ENCODE measurements at regions not wholly inside any gene's neighbourhood (a gene's known extent, or its start where the extent isn't known, plus 50 kb on each side); places are given as distances from the start of the nearest gene placed in this dataset.
A peak's percentile ranks its signal among the peaks of the same experiment; 100 is the strongest.

DNA sequence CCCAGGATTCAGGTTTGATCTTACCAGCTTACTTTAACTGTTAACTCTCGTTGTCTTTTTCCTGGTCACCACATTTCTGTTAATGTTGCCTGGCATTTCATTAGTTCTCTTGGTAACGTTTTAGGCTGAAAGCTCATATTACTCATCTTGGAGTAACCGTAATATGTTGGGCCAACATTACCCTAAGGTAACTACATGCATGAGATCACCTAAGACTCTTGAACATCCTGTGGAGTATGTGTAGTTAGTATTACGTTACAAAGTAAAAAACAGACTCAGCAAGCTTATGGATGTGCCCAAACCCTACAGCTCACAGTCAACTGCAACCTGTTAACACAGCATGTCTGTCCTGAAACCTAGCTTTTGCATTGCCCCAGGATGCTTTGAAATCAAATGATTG is 203.3 kb upstream of the HS3ST1 start:
- DNase-seq (ENCODE audit: low read depth), result peak; percentile 20

DNA sequence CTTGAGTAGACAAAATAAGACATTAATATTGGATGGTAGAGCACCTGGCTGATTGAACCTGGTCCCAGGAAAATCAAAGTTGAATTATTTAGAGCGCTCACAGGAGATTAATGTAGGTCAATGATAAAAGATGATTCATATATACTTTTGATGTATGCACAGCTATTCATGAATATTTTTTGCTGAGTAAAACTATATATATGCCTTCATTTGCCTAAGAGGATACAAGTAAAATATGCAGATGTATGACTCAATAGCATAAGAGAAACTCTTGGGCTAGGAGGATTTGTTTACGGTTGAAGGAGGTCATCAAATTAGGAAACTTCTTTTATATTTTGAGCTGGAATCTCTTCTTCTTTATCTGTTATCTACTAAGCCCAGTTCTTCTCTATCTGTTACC is 202.7 kb upstream of the HS3ST1 start:
- DNase-seq (ENCODE audit: low read depth), result no peak

DNA sequence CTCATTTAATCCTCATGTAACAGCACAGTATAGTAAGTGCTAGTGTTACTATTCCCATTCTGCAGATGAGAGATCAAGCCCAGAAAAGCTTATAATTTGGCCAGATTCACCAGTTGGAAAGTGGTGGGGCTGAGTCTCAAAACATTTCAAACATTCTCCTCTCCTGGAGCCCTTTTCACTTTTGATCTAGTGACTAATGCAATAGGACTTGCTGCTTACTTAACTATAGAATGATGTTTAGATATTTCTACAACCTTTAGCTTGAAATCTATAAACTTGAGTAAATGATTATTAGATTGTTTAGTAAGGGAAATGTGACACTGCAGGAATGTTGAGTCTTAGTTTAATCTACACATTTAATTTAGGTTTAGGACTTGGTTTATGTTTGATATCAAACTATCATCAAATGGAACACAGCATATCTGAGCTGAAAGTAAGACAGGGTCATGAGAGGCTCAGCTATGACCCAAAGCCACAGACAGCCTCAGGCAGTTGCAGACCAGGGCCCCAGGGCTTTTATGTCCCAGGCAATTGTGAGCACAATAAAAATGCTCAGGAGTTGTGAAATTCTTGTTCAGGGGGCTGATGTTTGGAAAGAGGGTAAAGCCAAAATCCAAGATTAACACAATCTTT is 199.5 kb upstream of the HS3ST1 start:
- DNase-seq (ENCODE audit: low read depth), result peak; percentile 36

DNA sequence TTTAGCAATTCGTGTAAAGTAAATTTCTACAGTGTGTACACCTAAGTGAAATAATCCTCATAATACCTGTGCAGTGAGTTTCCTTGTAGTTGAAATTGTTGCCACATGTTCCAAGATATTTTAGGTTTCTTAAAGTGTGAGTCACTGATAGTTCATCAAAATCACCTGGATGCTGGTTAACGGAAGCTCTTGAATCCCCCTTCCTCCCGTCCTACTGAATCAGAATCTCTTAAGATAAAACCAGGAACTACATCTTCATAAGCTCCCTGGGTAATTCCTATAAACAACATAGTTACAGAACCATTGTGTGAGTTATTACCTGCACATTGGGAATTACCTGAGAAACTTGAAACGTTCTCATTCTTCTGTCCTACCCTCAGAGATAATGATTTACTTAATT is 197.4 kb upstream of the HS3ST1 start:
- DNase-seq (ENCODE audit: low read depth), result no peak

DNA sequence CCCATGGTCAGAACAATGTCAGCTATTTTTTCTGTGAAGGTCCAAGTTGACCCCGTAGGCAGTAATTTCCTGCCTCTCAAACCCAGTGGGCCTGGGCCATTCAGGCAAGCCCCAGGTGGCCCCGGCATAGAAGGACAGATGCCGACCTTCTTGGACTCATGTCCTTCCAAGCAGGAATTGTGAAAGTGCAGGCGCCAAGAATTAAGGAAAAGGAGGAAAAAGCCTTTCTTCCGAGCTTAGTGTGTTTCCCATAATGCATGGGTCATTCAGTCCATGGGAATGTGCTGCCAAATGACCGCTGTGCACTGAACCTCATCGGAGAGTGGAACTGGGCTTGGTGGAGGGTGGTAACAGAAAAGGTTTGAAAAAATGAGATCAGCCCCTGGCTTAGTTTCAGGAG is 196.5 kb upstream of the HS3ST1 start:
- no peak for DNase-seq (ENCODE audit: low read depth)

DNA sequence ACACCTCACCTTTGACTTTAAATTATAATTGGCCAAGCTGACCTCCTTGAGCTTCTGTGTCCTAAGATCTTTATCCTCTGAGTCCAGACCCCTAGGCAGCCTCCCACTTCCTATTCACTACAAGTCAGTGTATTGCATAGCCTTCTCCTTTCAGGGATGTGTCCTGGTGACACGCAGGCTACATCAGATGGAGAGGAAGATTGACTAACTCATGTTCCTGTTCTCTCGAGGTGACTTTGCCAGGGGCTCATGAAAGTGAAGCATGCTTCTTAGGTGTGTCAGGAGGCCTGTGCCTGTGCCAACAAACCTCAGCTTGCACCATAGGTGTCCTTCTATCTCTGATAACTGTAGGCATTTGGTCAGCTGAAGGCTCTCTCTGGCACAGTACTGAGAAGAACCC is 195.7 kb upstream of the HS3ST1 start:
- no peak for DNase-seq (ENCODE audit: low read depth)

DNA sequence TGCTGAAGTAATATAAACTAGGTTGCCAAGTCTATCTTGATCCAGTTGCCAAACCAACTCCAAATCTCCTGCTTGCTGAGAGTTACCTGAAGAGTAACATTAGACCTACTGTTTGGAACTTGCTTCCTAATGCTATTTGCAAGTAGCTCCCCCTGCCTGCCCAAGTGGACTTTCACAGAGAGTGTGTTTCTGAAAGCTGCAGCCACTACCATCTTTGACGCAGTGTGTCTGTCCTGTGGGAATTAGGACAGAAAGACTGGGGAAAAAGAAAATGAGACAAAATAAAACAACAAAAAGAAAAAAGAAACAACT is 195.0 kb upstream of the HS3ST1 start:
- DNase-seq (ENCODE audit: low read depth), result no peak

DNA sequence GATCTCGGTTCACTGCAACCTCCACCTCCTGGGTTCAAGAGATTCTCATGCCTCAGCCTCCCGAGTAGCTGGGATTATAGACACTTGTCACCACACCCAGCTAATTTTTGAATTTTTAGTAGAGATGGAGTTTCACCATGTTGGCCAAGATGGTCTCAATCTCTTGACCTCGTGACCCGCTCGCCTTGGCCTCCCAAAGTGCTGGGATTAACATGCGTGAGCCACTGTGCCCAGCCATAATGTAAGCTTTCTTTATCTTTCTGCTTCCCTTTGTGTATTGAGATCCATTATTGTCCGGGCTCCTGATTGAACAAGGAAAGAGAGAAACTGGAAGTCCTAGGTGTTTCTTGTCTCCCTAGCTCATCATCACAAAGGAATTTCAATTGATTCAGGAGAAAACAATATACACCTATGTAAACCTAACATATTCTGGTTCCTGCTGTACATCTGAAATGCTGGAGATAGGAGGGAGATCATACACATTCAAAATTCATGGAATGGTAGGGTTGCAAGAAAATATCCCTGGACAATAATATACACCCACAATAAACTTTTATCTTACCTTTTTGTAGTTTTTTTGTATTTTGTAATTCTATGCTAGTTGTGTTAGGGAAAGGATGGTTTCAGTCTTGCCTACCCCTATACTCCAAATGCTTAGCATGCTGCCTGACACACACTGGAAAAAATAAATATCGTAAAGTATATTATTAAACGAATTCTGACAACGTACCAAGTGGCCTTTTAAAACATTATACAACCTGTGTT is 194.4 kb upstream of the HS3ST1 start:
- DNase-seq (ENCODE audit: low read depth), result no peak

DNA sequence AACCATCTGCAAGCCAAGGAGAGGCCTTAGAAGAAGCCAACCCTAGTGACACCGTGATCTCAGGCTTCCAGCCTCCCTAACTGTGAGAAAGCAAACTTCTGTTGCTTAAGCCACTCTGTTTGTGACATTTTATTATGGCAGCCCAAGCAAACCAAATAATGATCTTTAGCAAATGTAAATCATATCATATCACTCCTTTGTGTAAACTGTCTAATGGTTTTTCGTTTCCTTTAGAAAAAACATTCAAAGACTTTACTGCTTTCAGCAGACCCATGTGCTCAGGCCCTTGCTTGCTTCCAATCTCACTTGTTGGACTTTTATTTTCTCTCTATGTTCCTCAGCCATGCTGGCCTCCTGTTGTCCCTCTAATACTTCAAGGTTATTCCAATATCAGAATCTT is 192.2 kb upstream of the HS3ST1 start:
- DNase-seq (ENCODE audit: low read depth), result no peak

DNA sequence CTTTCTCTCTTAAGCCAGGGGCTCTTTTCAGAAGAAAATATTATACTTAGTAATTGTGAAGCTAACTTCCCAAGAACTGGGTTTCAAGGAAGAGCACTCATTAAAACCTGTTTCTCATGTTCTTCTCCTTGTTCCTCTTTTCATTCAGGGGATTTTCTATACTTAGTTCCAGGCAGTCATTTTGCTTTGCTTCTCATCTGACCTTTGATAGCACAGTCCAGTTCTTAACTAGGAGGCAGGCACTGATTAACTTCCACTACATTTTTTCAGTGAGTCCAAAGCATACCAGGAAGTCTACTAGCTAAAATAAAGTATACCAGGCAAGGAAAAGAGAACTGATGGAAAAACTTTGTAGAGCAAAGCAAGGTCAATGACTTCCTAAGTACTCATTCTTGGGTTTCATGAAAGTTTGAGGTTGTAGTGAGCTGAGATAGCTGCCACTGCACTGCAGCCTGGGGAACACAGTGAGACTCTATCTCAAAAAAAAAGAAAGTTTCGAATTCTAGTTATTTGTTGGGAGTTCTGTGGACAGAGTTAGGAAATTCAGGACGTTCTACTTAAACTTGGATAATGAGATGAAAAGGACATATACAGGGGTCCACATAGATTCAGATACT is 190.1 kb upstream of the HS3ST1 start:
- no peak for DNase-seq (ENCODE audit: low read depth)

DNA sequence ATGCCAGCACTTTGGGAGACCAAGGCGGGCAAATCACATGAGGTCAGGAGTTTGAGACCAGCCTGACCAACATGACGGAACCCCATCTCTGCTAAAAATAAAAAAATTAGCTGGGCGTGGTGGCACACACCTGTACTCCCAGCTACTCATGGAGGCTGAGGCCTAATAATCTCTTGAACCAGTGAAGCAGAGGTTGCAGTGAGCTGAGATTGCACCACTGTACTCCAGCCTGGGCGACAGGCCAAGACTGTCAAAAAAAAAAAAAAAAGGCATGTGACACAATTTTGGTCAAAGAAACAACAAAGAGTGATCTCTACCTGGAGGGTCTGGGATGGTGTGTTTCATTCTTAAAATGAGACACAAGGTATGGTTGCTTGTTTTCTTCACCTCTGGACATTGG is 188.2 kb upstream of the HS3ST1 start:
- DNase-seq (ENCODE audit: low read depth), result no peak

DNA sequence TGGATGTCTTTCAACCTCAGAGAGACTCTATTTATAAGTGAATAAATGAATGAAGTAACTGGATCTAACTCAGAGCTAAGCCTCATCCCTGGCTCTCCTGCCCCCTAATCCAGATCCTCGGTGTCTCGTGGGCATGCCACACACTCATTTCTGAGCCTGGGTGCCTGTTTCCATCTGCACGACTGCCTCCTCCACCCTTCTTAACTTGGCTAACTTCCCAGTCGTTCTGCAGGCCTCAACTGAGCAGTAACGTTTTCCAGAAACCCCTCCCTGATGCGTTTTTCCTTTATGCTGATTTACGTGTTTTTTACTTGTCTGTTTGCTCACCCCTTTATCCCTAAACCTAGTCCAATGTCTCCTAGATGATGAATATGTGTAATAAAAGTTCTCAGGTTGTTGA is 186.9 kb upstream of the HS3ST1 start:
- DNase-seq (ENCODE audit: low read depth), result no peak

DNA sequence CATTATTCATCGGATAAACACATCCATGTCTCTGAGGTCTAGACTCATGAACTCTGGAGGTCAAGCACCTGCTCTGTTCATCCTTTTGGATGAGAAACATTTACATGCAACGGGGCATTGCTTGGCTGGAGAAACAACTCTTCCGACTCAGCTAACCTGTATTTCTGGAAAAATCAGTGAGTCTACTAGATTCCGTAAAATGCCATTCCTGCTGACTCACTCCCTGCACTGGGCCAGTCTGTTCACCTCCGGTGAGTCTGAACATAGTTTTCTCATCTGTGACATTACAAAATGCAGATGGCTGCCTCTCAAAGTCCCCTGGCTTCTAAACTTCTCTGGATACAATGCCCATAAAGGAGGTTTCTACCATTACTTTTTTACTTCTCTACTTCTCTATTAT is 185.7 kb upstream of the HS3ST1 start:
- DNase-seq (ENCODE audit: low read depth), result peak; percentile 31

DNA sequence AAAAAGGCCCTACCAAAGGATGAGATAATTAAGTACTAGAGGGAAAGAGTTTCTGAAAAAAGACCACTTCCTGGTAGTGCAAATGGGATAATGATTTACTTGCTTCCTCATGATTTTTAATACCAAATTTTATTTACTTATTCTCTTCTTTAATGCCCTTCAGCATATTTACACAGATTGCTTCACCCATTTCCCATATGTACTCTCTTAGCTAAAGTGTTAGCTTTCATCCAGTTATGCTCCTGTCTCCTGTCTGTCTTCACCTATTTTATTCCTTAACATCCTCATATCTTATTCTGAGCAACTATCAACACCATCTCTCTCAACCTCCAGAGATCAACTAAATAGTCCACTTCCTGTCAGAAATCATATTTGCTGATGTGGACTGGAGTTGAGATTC is 183.2 kb upstream of the HS3ST1 start:
- no peak for DNase-seq (ENCODE audit: low read depth)

DNA sequence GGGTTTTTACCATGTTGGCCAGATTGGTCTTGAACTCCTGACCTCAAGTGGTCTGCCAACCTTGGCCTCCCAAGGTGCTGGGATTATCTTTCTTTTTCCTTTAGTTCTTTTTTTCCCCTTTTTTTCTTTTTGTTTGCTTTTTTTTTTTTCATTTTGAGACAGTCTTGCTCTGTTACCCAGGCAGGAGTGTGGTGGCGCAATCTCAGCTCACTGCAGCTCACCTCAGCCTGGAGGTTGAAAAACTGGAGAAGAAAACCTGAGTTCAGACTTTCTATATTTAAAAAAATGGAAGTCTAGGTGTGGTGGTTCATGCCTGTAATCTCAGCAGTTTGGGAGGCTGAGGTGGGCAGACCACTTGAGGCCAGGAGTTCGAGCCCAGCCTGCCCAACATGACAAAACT is 181.1 kb upstream of the HS3ST1 start:
- DNase-seq (ENCODE audit: low read depth), result no peak

DNA sequence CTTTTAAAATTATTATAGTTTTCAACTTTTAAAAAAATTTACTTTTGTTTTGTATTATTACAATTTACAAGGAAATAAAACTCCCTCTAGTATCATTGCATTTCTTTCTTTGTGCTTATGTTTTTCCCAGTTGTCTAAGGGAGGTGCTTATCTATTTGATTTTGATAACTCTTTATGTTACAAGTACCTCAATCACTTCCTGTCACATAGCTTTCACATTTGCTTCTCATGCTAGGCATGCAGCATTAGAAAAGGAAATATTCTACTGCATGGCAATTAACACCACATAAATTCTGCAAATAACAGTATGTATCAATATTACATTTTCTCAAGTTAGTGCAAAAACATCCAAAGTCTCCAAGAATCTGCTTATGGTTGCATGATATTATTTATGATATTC is 180.3 kb upstream of the HS3ST1 start:
- DNase-seq (ENCODE audit: low read depth), result no peak

DNA sequence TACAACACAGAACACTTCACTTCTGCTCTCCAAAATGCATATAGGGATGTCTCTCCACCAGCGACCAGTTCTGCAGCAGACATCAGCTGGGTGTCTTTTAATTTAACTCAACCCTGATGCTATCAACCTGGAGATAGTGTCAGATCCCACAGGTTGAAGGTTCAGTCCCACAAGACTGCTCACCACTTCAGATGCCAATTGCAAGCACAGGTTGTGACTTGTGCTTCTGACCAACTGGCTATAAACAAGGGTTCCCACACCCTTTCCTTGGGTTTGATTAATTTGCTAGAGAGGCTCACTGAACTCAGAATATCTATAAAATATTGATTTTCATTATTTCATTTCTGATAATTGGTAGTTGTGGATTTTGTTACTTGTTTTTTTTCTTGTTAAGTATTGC is 177.4 kb upstream of the HS3ST1 start:
- DNase-seq (ENCODE audit: low read depth), result no peak

DNA sequence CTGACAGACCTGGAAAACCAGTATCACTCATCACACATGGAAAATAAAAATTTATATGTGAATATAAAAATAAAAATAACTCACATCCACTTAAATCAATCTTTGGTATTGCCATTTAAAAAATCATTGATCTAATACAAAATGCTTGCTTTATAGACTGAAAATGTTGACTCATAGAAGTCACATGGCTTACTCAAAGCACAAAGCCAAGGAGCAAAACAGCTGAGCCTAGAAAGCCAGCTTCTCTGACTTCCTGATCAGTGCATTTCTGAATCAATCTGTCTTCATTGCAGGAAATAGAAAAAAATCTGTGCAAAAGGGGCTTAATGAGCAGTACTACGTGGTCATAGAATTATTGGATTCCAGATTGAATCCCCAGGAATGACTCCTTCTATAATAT is 176.9 kb upstream of the HS3ST1 start:
- no peak for DNase-seq (ENCODE audit: low read depth)

DNA sequence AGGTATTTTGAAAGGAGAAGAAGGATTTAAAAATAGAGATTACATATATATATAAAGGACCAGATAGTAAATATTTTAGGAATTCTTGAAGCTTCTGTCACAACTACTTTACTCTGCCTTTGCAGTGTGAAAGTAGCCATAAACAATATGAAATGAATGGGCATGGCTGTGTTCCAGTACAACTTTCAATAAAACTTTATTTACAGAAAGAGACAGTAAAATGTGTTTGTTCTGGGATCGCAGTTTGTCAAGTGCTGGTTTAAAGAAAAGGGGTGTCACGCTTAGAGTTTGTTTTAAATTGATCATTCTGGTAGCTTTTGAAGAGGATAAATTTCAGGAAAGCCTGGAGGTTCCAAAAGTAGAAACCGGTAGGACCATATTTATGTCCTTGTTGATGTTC is 176.1 kb upstream of the HS3ST1 start:
- no peak for DNase-seq (ENCODE audit: low read depth)

DNA sequence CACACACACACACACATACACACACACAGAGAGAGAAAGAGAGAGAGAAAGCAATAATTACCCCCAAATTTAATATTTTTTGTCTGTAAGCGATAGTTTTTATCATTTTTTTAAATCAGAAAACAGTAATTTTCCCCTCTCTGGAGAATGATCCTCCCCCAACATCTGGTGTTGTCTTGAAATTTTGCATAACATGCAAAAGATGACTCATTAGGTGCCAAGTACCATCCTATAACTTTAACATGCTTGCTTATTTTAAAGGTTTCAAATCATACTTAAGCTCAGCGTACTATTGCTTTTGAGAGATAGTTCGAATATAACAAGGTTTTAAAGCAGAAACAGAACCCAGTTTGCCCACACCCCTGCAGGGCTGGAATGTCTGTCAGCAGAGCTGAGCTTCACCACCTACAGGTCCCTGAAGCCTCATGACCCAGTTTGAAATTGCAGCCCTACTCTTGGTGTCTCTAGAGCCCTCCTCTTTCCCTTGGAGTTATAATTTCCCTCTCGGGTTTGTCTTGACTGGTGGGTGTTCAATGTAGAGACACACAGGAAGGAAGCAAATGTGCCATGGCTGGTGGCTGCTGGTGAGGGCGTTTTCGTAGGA is 175.0 kb upstream of the HS3ST1 start:
- DNase-seq (ENCODE audit: low read depth), result no peak

DNA sequence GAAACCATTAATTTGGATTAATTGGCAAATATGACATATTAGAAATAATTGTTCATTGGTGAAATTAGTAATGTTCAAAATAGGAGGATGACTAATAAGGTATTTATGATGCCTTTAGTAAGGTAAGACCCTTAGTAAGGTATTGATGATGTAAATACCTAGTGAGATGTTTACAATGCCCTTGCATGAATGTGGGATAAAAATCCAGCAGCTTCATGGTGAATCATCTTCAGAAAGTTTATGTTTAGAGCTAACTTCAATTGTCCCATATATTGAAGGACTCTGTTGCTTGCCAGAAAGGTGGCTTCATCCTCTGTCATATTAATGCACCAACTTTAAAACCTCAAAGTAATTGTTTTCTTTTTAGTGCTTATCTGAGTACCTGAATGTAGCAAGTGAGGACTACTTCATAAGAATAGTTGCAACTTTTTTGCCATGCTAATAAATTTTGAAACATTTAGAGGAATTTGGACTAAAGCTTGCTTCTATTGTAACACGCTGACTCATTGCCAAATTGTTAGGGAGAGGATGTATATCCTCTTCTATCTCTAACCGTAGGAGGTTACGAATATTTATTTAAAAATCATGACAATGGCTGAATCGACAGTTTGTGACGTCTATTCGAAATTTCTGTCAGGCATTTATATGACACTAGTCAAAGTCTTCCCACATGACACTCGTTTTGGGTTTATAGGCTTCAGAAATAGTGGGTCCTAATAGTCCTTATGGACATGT is 174.1 kb upstream of the HS3ST1 start:
- DNase-seq (ENCODE audit: low read depth), result no peak

DNA sequence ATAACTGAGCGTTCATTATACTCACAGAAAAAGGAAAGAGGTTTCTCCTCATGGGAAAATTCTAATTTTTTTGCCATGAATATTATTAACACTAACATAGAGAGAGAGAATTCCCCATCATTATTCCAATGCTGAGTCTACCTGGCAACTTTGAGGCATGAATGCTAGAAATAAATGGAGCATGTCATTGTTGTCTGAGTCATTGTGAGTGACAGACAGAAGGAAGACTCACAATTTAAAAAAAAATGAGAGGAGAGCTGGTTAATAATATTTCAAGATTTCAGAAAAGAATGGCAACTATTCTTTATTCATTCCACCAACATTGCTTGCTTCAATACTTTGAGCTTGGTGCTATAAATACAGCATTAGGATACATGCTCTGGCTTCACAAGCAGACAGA is 170.4 kb upstream of the HS3ST1 start:
- DNase-seq (ENCODE audit: low read depth), result no peak

DNA sequence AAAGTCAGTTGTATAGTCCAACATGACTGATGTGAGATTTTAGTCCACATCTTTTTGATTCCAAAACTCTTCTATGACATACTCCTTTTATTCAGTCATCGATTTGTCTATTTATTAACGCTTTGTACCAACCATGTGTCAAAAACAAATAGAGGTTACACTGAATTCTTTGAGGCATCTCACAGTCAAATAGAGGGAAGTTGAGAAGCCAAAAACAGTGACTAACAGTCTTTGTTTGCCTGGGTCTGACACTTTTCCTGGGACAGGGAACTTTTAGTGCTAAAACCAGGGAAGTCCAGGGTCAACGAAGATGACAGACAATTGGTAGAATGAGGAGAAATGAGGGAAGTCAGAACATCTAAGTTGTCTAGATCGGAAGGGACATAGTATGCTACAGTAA is 169.9 kb upstream of the HS3ST1 start:
- no peak for DNase-seq (ENCODE audit: low read depth)
